ENCODE measurements at regions not wholly inside any gene's neighbourhood (a gene's known extent, or its start where the extent isn't known, plus 50 kb on each side); places are given as distances from the start of the nearest gene placed in this dataset.
"Not testable (repeated sequence)": the region's sequence is repeated elsewhere in the genome, so short reads cannot be mapped to it uniquely, and the experiment has no call there.

DNA sequence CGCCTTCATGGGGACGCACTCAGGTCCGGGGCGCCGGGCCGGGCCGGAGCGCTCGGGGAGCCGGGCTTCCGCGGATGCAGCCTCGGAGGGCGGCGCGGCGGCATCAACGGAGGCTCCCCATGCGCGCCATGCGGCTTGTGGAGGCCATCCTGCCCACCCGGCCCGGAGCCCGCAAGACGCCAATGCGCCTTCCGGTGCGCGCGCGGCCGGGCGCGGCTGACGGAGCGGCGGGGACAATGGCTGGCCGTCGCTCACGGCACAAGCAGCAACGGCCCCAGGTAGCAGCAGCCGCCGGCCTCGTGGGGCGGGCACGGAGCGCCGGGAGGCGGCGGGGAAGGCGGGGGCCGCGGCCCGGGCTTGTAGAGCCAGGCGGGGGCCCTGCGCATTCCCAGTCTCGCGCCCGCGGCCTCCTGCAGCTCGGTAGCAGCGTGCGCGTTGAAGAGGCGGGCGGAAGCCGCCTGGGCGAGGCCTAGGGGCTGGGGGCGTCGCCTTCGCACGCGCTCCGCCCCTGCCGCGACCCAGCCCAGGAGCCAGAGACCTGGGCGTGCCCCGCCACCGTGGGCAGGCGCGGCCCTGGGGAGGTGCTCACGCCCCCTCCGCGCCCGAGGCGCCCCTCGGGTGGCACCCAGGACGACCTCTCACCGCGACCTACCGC, 168.6 kb upstream of the PRKX start:
- DNase-seq (ENCODE audit: extremely low read depth, low read depth, low spot score) = not testable (repeated sequence)

- not testable (repeated sequence) for DNase-seq (ENCODE audit: extremely low read depth, low read depth, low spot score)
Measured at GRCh38 chrX:3881255-3881895, 167.9 kb upstream of the PRKX start.

DNA sequence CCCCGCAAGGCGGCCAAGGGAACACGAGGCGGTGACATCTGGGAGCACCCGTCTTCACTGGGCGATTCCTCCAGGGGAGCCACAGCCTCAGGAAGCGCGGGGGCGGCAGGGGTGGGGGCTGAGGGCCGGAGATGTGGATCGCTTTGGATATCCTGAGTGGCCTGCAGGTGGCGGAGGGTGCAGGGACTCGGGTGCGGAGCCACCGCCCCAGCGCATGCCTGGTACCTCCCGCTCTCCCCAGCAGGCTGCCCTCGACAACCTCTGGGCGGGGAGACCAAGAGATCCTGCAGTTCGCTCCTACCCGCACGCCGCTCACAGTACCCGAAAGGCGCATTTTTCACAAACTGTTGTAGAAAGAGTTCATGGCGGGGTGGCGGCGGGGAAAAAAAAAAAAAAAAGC, 162.9 kb upstream of the PRKX start:
- DNase-seq (ENCODE audit: extremely low read depth, low read depth, low spot score) = not testable (repeated sequence)

- not testable (repeated sequence) for DNase-seq (ENCODE audit: extremely low read depth, low read depth, low spot score)
Measured at GRCh38 chrX:3875638-3876037, 162.2 kb upstream of the PRKX start.

DNA sequence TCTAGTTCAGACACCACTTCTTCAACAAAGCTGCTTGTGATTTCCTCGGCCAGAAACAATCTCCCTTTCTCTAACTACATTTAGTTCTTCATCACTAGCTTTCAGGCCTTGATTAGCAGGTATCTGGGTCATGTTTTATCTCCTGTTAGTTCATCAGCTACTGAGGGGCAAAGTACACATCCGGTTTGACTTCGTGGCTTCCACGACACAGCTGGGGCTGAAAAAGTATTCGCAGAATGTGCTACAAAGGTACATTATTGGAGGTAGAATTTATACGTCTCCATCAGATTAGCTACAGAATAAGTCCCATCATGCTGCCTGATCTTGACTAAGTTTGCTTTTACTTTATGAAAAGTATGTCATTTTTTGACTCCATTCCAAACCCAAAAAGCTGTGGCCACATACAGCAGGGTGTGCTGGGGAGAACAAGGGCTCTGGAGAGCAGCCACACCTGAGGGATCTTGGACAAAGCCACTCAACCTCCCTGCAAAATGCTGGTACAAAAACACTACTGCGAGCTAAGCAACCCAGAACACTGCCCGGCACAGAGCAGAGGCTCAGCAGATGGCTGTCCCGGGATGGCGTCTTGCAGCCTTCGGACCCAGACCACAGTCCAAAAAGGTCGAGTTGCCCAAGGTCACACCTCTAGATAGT, 158.9 kb upstream of the PRKX start:
- DNase-seq (ENCODE audit: extremely low read depth, low read depth, low spot score) = not testable (repeated sequence)

- DNase-seq (ENCODE audit: extremely low read depth, low read depth, low spot score) = not testable (repeated sequence)
Measured at GRCh38 chrX:3867067-3867831, 153.8 kb upstream of the PRKX start.

GRCh38 chrX:3858332-3858731, 144.9 kb upstream of the PRKX start:
- DNase-seq (ENCODE audit: extremely low read depth, low read depth, low spot score) = not testable (repeated sequence)

GRCh38 chrX:3843522-3844145, 130.2 kb upstream of the PRKX start:
- not testable (repeated sequence) for DNase-seq (ENCODE audit: extremely low read depth, low read depth, low spot score)

GRCh38 chrX:3842822-3843521, 129.5 kb upstream of the PRKX start:
- DNase-seq (ENCODE audit: extremely low read depth, low read depth, low spot score) = not testable (repeated sequence)

GRCh38 chrX:3838754-3839153, 125.3 kb upstream of the PRKX start:
- not testable (repeated sequence) for DNase-seq (ENCODE audit: extremely low read depth, low read depth, low spot score)

DNA sequence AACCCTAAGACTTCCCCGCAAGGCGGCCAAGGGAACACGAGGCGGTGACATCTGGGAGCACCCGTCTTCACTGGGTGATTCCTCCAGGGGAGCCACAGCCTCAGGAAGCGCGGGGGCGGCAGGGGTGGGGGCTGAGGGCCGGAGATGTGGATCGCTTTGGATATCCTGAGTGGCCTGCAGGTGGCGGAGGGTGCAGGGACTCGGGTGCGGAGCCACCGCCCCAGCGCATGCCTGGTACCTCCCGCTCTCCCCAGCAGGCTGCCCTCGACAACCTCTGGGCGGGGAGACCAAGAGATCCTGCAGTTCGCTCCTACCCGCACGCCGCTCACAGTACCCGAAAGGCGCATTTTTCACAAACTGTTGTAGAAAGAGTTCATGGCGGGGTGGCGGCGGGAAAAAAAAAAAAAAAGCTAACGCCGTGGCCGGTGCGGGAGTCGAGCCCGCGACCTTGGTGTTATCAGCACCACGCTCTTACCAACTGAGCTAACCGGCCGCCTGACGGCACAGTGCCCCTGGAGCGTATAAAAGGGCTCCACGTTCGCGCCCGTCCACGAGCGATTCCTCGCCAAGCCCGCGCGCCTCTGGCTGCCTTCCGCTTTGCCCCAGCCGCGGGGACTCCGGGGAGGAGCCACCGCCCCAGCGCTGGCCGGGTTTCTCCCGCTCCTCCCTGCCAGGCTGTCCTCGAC, 124.7 kb upstream of the PRKX start:
- DNase-seq (ENCODE audit: extremely low read depth, low read depth, low spot score) = not testable (repeated sequence)

DNA sequence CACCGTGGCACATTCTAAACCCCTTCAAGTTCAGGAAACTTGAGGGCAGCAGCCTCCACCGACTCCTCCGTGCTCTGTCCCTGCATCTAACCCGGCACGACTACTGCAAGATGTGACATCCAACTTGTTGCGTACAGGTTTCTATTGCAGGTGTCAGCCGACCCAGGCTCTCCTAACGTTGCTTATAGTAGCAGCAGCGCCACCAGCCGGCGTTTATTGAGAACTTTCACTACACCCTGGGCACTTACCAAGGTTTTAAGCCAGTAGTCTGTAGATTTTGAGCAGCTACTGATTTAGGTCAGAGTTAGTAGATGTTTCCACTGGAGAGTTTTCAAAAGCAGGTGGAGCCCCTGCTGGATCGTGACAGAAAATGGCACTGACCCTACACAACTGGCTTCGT, 123.8 kb upstream of the PRKX start:
- DNase-seq (ENCODE audit: extremely low read depth, low read depth, low spot score) = not testable (repeated sequence)

DNA sequence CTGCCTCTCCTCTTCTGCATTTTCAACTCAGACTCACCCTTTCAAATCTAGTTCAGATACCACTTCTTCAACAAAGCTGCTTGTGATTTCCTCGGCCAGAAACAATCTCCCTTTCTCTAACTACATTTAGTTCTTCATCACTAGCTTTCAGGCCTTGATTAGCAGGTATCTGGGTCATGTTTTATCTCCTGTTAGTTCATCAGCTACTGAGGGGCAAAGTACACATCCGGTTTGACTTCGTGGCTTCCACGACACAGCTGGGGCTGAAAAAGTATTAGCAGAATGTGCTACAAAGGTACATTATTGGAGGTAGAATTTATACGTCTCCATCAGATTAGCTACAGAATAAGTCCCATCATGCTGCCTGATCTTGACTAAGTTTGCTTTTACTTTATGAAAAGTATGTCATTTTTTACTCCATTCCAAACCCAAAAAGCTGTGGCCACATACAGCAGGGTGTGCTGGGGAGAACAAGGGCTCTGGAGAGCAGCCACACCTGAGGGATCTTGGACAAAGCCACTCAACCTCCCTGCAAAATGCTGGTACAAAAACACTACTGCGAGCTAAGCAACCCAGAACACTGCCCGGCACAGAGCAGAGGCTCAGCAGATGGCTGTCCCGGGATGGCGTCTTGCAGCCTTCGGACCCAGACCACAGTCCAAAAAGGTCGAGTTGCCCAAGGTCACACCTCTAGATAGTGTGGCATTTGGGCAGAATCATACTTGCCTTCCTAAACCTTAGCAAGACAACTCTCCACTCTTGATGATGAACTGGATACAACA, 120.5 kb upstream of the PRKX start:
- DNase-seq (ENCODE audit: extremely low read depth, low read depth, low spot score) = not testable (repeated sequence)

- DNase-seq (ENCODE audit: extremely low read depth, low read depth, low spot score) = not testable (repeated sequence)
Measured at GRCh38 chrX:3830020-3830419, 116.6 kb upstream of the PRKX start.

- not testable (repeated sequence) for DNase-seq (ENCODE audit: extremely low read depth, low read depth, low spot score)
Measured at GRCh38 chrX:3829041-3829531, 115.6 kb upstream of the PRKX start.

DNA sequence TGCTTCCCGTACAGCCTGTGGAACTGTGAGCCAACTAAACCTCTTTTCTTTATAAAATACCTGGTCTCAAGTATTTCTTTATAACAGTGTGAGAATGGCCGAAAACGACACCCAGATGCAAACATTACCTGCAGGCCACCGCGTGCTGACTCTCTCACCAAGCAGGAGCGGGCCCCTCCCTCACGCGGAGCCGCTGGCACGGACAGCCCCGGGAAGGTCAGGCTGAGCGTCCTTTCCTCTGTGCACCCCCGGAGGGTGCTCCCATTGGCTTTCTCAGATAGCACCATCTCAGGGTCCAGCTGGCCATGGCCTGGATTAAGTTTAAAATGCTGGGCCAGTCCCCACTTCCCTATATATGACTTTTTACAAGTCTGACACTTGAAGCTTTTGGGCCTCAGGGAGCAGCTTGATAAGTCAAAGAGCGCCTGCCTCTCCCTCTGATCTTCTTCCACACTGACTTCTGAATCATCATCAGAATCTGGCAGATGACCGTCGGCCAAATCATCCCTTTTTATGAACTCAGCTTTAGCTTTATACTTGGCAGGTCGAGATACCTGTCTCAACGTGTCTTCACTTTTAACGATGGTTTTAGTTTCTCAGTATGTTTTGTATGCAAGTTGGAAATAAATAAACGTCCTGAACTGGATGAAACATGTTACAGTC, 115.1 kb upstream of the PRKX start:
- DNase-seq (ENCODE audit: extremely low read depth, low read depth, low spot score) = not testable (repeated sequence)

DNA sequence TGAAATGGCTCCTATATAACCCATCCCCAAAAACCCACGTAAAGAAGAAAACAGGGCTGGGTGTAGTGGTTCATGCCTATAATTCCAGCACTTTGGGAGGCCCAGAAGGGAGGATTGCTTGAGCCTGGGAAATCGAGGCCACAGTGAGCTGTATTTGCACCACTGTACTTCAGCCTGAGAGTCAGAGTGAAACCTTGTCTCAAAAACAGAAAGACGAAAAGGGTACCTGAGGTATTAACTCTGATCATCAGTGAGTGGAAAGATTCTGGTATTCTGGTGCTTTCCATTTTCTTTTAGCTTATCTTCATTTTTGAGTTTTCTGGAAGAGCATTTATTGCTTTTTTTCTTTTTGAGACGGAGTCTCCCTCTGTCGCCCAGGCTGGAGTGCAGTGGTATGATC, 110.6 kb upstream of the PRKX start:
- DNase-seq (ENCODE audit: extremely low read depth, low read depth, low spot score) = not testable (repeated sequence)

- DNase-seq (ENCODE audit: extremely low read depth, low read depth, low spot score) = no peak
Measured at GRCh38 chrX:3820167-3820566, 106.7 kb upstream of the PRKX start.
